ENCODE measurements at regions not wholly inside any gene's neighbourhood (a gene's known extent, or its start where the extent isn't known, plus 50 kb on each side); places are given as distances from the start of the nearest gene placed in this dataset.

DNA sequence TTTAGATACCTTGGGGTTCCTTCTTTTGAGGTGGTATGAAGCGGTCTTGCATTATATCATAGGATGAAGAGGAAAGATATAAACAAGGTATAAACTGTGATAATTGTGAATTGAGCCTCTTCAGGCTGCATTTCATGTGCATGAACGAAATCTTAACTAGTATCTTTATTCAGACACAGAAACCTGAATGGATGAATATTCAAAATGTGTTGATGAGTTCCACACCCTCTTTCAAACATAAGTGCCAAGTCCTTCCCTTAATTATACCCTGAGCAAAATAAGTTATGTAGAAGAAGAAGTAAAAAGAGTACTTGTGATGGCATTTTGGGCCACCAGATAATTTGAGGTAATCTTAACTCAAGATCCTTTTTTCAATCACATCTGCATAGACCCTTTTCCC, 103.1 kb upstream of the CFAP20DC start:
- no peak overlapping the region for H3K4me3 ChIP-seq (ENCODE audit: low read length)
- 91% methylated on average over 1 of the region's 2 CpGs for WGBS
- H3K36me3 ChIP-seq (ENCODE audit: insufficient read depth, low read length): no peaks in the 10 kb centered on the region

DNA sequence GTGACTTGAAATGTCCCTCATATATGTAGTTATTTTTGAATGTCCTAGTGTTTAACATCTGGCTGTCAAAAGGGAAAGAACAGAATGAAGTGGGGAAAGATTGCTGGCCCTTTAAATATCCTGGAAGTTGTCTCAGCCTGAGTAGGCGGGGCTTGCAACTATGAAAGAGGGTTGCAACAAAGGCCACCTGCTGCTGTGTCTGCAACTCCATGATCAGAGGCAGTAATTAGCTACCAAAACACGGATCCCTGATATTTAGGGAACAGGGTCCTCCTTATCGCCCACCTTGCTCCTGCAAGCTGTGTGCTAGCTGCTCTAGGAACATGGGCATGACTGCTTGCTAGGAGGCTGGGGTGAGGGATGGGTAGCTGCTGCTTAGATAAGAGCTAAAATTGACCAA, 100.2 kb upstream of the CFAP20DC start:
- no peak overlapping the region for H3K4me3 ChIP-seq (ENCODE audit: low read length)
- 37% methylated on average over 3 of the region's 3 CpGs for WGBS

More for the DNA sequence above, 103.1 kb upstream of the CFAP20DC start:
- H3K9ac ChIP-seq (ENCODE audit: low read depth, low read length): no peak overlapping the region
- no peaks in the 10 kb centered on the region for H3K27me3 ChIP-seq (ENCODE audit: insufficient read depth, low read length)
- H3K27ac ChIP-seq (ENCODE audit: low read depth, low read length): no peak overlapping the region
- H3K9me3 ChIP-seq (ENCODE audit: insufficient read depth, low read depth, low read length): peaks cover 9% of the 10 kb centered on the region; the same call in 1 of the 2 replicates
- peaks cover 11% of the 10 kb centered on the region for H3K4me1 ChIP-seq (ENCODE audit: insufficient read depth, low read length)

DNA sequence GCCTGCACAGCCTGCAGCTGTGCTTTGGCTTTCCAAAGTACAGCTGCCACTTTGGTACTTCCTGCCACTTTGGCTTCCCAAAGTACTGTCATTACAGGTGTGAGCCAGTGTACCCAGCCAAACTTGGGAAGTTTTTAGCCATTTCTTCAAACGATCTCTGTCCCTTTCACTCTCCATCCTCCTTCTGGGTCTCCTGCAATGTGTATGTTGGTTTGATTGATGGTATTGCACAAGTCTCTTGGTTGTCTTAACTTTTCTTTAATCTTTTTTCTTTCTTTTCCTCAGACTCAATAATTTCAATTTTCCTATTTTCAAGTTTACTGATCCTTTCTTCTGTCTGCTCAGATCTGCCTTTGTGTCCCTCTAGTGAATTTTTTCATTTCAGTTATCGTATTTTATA, 99.3 kb upstream of the CFAP20DC start:
- no CpG with 5 or more reads among the region's 2 CpGs for WGBS
- Histone ChIP-seq H3K36me3 (ENCODE audit: insufficient read depth, low read length) (no peaks in the 10 kb centered on the region), H3K4me3 (ENCODE audit: low read length) (no peak overlapping the region), H3K27ac (ENCODE audit: low read depth, low read length) (no peak overlapping the region), H3K4me1 (ENCODE audit: insufficient read depth, low read length) (peaks cover 11% of the 10 kb centered on the region), H3K9me3 (ENCODE audit: insufficient read depth, low read depth, low read length) (peaks cover 19% of the 10 kb centered on the region; the same call in 1 of the 2 replicates), H3K27me3 (ENCODE audit: insufficient read depth, low read length) (no peaks in the 10 kb centered on the region), H3K9ac (ENCODE audit: low read depth, low read length) (no peak overlapping the region)

More for the DNA sequence above, 100.2 kb upstream of the CFAP20DC start:
- H3K9me3 ChIP-seq (ENCODE audit: insufficient read depth, low read depth, low read length): peaks cover 19% of the 10 kb centered on the region; the same call in 1 of the 2 replicates
- H3K27me3 ChIP-seq (ENCODE audit: insufficient read depth, low read length): no peaks in the 10 kb centered on the region
- no peak overlapping the region for H3K9ac ChIP-seq (ENCODE audit: low read depth, low read length)
- no peak overlapping the region for H3K27ac ChIP-seq (ENCODE audit: low read depth, low read length)
- H3K36me3 ChIP-seq (ENCODE audit: insufficient read depth, low read length): no peaks in the 10 kb centered on the region
- H3K4me1 ChIP-seq (ENCODE audit: insufficient read depth, low read length): peaks cover 11% of the 10 kb centered on the region

DNA sequence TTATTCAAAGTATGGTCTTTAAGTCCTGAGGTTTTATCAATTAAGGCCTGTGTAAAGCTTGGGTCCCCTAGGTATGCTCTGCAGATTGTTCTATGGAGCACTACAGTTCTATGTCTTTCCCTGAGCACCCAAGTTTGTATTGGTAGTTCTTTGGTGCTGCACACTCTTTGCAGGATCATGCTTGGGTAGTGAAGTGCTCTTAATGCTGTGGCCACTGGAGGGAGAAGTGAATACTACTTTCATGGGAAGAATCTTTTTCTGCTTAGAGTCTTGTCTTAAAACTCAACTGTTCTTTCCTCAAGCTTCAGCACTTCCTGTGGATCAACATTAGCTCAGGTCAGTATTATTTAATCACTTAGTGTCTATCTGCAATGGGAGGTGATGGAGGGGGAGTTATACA, 93.6 kb upstream of the CFAP20DC start:
- no peak overlapping the region for H3K4me3 ChIP-seq (ENCODE audit: low read length)
- H3K9ac ChIP-seq (ENCODE audit: low read depth, low read length): no peak overlapping the region
- no peak overlapping the region for H3K27ac ChIP-seq (ENCODE audit: low read depth, low read length)
- H3K36me3 ChIP-seq (ENCODE audit: insufficient read depth, low read length): no peaks in the 10 kb centered on the region
- peaks cover 15% of the 10 kb centered on the region; the same call in 1 of the 2 replicates for H3K9me3 ChIP-seq (ENCODE audit: insufficient read depth, low read depth, low read length)
- 0 out of 2 replicates have a peak, but pooled peaks cover 4% of the 10 kb centered on the region for H3K4me1 ChIP-seq (ENCODE audit: insufficient read depth, low read length)
- H3K27me3 ChIP-seq (ENCODE audit: insufficient read depth, low read length): no peaks in the 10 kb centered on the region

DNA sequence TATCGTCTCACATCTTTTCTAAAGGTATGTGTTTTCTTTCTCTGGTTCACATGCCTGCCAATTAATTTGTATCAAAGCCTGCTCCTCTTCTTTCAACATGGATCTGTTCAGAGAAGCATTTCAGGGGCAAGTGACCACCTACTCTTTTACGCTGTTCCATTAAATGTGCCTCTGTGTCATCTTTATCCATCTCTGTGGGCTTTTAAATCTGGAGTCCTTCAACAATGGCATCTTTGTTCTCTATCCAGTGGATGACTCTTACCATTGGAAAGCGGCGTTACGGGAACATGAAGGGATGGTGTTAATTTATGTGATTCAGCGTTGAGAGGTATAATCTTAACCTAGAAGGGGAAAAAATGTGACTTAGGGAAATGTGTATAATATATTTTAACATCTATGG, 92.7 kb upstream of the CFAP20DC start:
- no peak overlapping the region for H3K4me3 ChIP-seq (ENCODE audit: low read length)
- H3K9me3 ChIP-seq (ENCODE audit: insufficient read depth, low read depth, low read length): peaks cover 7% of the 10 kb centered on the region; the same call in 1 of the 2 replicates
- H3K9ac ChIP-seq (ENCODE audit: low read depth, low read length): no peak overlapping the region
- 96% methylated on average over 6 of the region's 6 CpGs for WGBS
- H3K27me3 ChIP-seq (ENCODE audit: insufficient read depth, low read length): no peaks in the 10 kb centered on the region
- H3K27ac ChIP-seq (ENCODE audit: low read depth, low read length): no peak overlapping the region
- H3K36me3 ChIP-seq (ENCODE audit: insufficient read depth, low read length): no peaks in the 10 kb centered on the region
- 0 out of 2 replicates have a peak, but pooled peaks cover 4% of the 10 kb centered on the region for H3K4me1 ChIP-seq (ENCODE audit: insufficient read depth, low read length)

DNA sequence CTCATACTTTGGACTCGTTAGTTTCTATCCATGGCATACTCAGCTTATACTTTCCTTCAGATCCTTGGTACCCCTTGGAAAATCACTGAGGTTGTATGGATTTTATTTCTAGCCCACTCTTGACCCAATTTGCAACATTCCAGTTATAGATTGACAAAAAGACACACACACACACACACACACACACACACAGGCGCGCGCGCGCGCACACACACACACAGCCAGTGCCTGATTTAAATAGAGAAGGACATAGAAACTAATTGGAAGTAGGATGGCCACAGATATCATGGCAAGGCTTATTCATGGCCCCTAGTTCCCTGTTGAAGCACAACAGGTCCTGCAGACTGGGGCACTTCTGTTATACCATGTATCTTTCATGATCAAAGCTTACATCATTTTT, 89.1 kb upstream of the CFAP20DC start:
- H3K9ac ChIP-seq (ENCODE audit: low read depth, low read length): no peak overlapping the region
- H3K27me3 ChIP-seq (ENCODE audit: insufficient read depth, low read length): no peaks in the 10 kb centered on the region
- H3K4me3 ChIP-seq (ENCODE audit: low read length): no peak overlapping the region
- H3K4me1 ChIP-seq (ENCODE audit: insufficient read depth, low read length): 0 out of 2 replicates have a peak, but pooled peaks cover 4% of the 10 kb centered on the region
- no peaks in the 10 kb centered on the region for H3K36me3 ChIP-seq (ENCODE audit: insufficient read depth, low read length)
- WGBS: 89% methylated on average over 7 of the region's 7 CpGs
- H3K9me3 ChIP-seq (ENCODE audit: insufficient read depth, low read depth, low read length): no peaks in the 10 kb centered on the region
- H3K27ac ChIP-seq (ENCODE audit: low read depth, low read length): no peak overlapping the region

DNA sequence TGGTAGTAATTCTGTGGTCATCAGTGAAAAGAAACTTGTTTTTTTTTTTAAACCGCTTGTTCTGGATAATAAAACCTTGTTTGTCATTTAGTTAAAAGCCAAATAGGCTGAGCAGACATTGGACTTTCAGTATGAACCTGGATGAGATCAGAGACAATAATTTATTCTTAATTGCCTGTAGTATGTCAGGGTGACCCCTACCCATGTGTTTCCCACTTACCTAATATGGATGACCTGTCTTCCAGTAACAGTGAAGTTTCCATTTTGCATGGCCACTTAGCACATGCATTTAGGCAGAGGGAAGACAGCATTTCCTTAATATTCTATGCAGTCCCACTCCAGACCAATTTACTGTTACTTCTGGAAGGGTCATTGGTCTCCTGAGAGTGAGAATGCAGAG, 87.6 kb upstream of the CFAP20DC start:
- Histone ChIP-seq H3K9ac (ENCODE audit: low read depth, low read length) (no peak overlapping the region), H3K27ac (ENCODE audit: low read depth, low read length) (no peak overlapping the region), H3K9me3 (ENCODE audit: insufficient read depth, low read depth, low read length) (no peaks in the 10 kb centered on the region), H3K27me3 (ENCODE audit: insufficient read depth, low read length) (no peaks in the 10 kb centered on the region), H3K4me1 (ENCODE audit: insufficient read depth, low read length) (0 out of 2 replicates have a peak, but pooled peaks cover 4% of the 10 kb centered on the region), H3K4me3 (ENCODE audit: low read length) (no peak overlapping the region), H3K36me3 (ENCODE audit: insufficient read depth, low read length) (no peaks in the 10 kb centered on the region)
- WGBS: 92% methylated on average over 1 of the region's 1 CpG

DNA sequence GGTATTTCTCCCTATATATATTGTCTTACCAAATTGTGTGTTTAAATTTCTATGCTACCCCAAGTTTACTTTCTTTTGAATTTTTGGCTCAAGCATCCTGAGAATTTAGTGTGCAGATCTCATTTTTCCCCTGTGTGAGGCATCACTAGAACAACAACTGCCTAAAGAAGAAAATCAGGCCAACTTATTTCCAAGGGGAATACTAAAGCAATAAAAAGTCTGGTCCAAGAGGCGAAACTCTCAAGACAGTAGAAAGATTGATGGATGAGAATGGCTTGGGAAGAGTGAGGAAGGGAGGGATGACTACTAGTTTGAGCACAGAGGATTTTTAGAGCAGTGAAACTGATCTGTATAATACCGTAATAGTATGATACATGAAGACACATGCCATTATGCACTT, 86.3 kb upstream of the CFAP20DC start:
- no peak overlapping the region for H3K27ac ChIP-seq (ENCODE audit: low read depth, low read length)
- H3K9me3 ChIP-seq (ENCODE audit: insufficient read depth, low read depth, low read length): no peaks in the 10 kb centered on the region
- H3K4me3 ChIP-seq (ENCODE audit: low read length): no peak overlapping the region
- H3K4me1 ChIP-seq (ENCODE audit: insufficient read depth, low read length): peaks cover 5% of the 10 kb centered on the region
- 93% methylated on average over 1 of the region's 2 CpGs for WGBS
- H3K9ac ChIP-seq (ENCODE audit: low read depth, low read length): no peak overlapping the region
- no peaks in the 10 kb centered on the region for H3K36me3 ChIP-seq (ENCODE audit: insufficient read depth, low read length)
- no peaks in the 10 kb centered on the region for H3K27me3 ChIP-seq (ENCODE audit: insufficient read depth, low read length)

DNA sequence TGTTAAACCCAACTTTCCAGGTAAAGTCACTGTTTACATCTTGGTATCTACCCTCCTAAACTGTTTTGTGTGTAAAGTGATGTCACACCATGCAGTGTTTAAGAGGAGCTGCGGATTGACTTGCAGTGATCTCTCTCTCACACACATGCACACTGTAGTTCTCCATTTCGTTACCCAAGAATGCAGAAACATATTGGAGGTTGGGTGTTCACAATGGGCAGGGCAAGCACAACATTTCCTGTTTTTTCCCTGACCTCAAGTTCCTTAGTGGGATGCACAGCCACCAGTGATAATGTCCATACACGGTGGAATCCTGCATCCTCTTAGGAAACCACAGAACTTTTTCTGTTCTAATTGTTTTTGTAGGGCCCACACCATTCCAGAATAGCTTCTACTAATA, 85.3 kb upstream of the CFAP20DC start:
- H3K9ac ChIP-seq (ENCODE audit: low read depth, low read length): no peak overlapping the region
- H3K36me3 ChIP-seq (ENCODE audit: insufficient read depth, low read length): no peaks in the 10 kb centered on the region
- no peak overlapping the region for H3K4me3 ChIP-seq (ENCODE audit: low read length)
- 88% methylated on average over 3 of the region's 3 CpGs for WGBS
- H3K4me1 ChIP-seq (ENCODE audit: insufficient read depth, low read length): peaks cover 13% of the 10 kb centered on the region
- H3K27me3 ChIP-seq (ENCODE audit: insufficient read depth, low read length): no peaks in the 10 kb centered on the region
- H3K9me3 ChIP-seq (ENCODE audit: insufficient read depth, low read depth, low read length): no peaks in the 10 kb centered on the region
- H3K27ac ChIP-seq (ENCODE audit: low read depth, low read length): no peak overlapping the region

DNA sequence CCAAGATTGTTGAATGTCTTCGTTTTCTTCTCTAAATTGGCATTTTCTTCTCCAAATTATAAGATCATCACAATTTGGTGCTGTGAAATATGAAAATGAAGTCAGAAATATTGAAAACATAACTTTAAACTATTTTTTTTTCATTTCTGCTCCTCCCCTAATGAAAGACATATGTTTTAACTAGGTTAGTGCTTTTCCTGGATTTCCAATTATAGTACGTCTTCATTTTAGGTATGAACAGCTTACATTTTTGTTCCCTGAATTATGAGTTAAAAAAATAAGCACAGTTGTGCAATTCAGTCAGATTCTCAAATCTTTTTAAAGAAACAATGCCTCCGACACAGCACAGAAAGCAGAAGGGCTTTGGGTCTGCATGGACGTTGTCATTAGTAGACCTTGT, 83.5 kb upstream of the CFAP20DC start:
- H3K27ac ChIP-seq (ENCODE audit: low read depth, low read length): no peak overlapping the region
- 98% methylated on average over 4 of the region's 4 CpGs for WGBS
- no peak overlapping the region for H3K9ac ChIP-seq (ENCODE audit: low read depth, low read length)
- no peak overlapping the region for H3K4me3 ChIP-seq (ENCODE audit: low read length)
- no peaks in the 10 kb centered on the region for H3K9me3 ChIP-seq (ENCODE audit: insufficient read depth, low read depth, low read length)
- no peaks in the 10 kb centered on the region for H3K36me3 ChIP-seq (ENCODE audit: insufficient read depth, low read length)
- peaks cover 28% of the 10 kb centered on the region for H3K4me1 ChIP-seq (ENCODE audit: insufficient read depth, low read length)
- H3K27me3 ChIP-seq (ENCODE audit: insufficient read depth, low read length): no peaks in the 10 kb centered on the region

DNA sequence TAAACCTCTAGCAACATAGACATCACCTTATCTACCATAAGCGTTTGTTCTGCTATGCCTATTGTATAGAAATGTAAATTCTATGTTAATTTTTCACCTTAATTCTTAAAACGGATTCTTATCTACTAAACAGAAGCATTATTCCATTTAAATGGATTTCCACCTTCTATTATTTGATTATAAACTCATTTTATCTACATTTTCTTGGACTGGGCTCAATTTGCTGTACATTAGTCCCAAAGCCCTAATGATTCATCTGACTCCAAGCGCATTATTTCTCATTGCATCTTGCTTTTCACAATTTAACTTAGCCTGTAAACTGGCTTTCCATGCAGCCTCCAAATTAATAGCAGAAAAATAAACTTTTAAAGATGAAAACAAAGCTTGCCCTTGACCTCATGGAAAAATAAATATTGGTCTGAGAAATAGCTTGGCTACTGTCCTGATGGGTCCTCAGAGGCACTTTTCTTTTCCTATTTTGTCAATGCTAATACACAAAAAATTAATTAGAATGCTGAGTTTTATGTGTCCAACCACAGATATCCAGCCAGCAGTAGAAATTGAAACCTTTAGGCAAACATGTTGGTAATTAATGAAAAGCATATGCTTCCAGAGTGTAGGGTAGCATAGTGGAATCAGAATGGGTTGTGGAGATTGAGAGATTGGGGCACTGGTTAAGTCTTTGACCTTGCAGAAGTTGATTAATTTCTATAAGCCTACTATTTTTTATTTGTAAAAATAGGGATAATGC, 81.4 kb upstream of the CFAP20DC start:
- Histone ChIP-seq H3K9ac (ENCODE audit: low read depth, low read length) (no peak overlapping the region), H3K9me3 (ENCODE audit: insufficient read depth, low read depth, low read length) (no peaks in the 10 kb centered on the region), H3K36me3 (ENCODE audit: insufficient read depth, low read length) (no peaks in the 10 kb centered on the region), H3K27me3 (ENCODE audit: insufficient read depth, low read length) (no peaks in the 10 kb centered on the region), H3K4me1 (ENCODE audit: insufficient read depth, low read length) (peaks cover 42% of the 10 kb centered on the region), H3K27ac (ENCODE audit: low read depth, low read length) (no peak overlapping the region), H3K4me3 (ENCODE audit: low read length) (no peak overlapping the region)
- 77% methylated on average over 2 of the region's 3 CpGs for whole genome bisulfite sequencing

Measured in HUES64 (cell line).